WTC11 (cell line): ENCODE measurements at regions not wholly inside any gene's neighbourhood (a gene's known extent, or its start where the extent isn't known, plus 50 kb on each side); places are given as distances from the start of the nearest gene placed in this dataset.
A peak's percentile ranks its signal among the peaks of the same experiment; 100 is the strongest.

Experiments used
- ATAC-seq: fragments of 200-7000 bp; cut with Tn5 transposase; 2 replicates; pipeline ENCODE4 v1.10.0; 2021; ENCODE audit warnings: mild to moderate bottlenecking, moderate library complexity
- CTCF ChIA-PET: fragments of 300-600 bp; sonication (Branson Sonifier 250); formaldehyde crosslinking; loops from one replicate; lab custom pipeline; 2021; ENCODE audit warnings: antibody characterized with exemption; lab: Charles Lee
- POLR2A ChIA-PET: fragments of 350-600 bp; sonication (Branson Sonifier 250); formaldehyde crosslinking; loops from one replicate; lab custom pipeline; 2021; ENCODE audit warnings: antibody characterized with exemption; lab: Charles Lee
- DNase-seq: peaks from one replicate; pipeline ENCODE4 v3.0.0; 2021; ENCODE audit warnings: low spot score
- H3K27ac Mint-ChIP-seq: 2 replicates; pipeline ENCODE4 v1.8.0; 2021; ENCODE audit warnings: mixed read lengths
- H3K27me3 Mint-ChIP-seq: 2 replicates; pipeline ENCODE4 v1.8.0; 2021; ENCODE audit warnings: low read depth, mild to moderate bottlenecking, moderate library complexity, mixed read lengths
- H3K36me3 Mint-ChIP-seq: 2 replicates; pipeline ENCODE4 v1.8.0; 2021; ENCODE audit warnings: mixed read lengths
- H3K4me1 Mint-ChIP-seq: 2 replicates; pipeline ENCODE4 v1.8.0; 2022; ENCODE audit warnings: mixed read lengths
- H3K4me3 Mint-ChIP-seq: 2 replicates; pipeline ENCODE4 v1.8.0; 2021; ENCODE audit warnings: mild to moderate bottlenecking, moderate library complexity, mixed read lengths
- H3K9me3 Mint-ChIP-seq: 2 replicates; pipeline ENCODE4 v1.8.0; 2021; ENCODE audit warnings: mixed read lengths
- EMX1 ChIP-seq: fragments of 250-450 bp; sonication (Bioruptor Pico); IDR thresholded peaks from 2 replicates; pipeline ENCODE4 v1.8.0; 2021; ENCODE audit warnings: mild to moderate bottlenecking
- ESRRA ChIP-seq: sonication (generic); formaldehyde crosslinking; IDR thresholded peaks from 2 replicates; pipeline ENCODE4 v1.8.1; 2022; ENCODE audit warnings: mild to moderate bottlenecking, missing genetic modification reagents, borderline replicate concordance
- FOXP1 ChIP-seq: sonication (generic); formaldehyde crosslinking; IDR thresholded peaks from 2 replicates; pipeline ENCODE4 v1.8.0; 2022; ENCODE audit warnings: missing genetic modification reagents, mild to moderate bottlenecking, moderate library complexity, borderline replicate concordance
- HMGA2 ChIP-seq: fragments of 250-450 bp; sonication (Bioruptor Pico); IDR thresholded peaks from 2 replicates; pipeline ENCODE4 v1.4.0; 2021; ENCODE audit warnings: mild to moderate bottlenecking, moderate library complexity
- MYBL2 ChIP-seq: sonication (generic); formaldehyde crosslinking; IDR thresholded peaks from 2 replicates; pipeline ENCODE4 v1.8.1; 2023; ENCODE audit warnings: mild to moderate bottlenecking, moderate library complexity, missing genetic modification reagents
- NR3C1 ChIP-seq: sonication (generic); formaldehyde crosslinking; conservative IDR thresholded peaks from 2 replicates; pipeline ENCODE4 v1.8.1; 2023; ENCODE audit warnings: low read depth, mild to moderate bottlenecking, missing genetic modification reagents
- RORB ChIP-seq: fragments of 250-450 bp; sonication (Bioruptor Pico); IDR thresholded peaks from 2 replicates; pipeline ENCODE4 v1.9.0; 2021; ENCODE audit warnings: mild to moderate bottlenecking
- STAT6 ChIP-seq: sonication (generic); formaldehyde crosslinking; conservative IDR thresholded peaks from 2 replicates; pipeline ENCODE4 v1.8.1; 2023; ENCODE audit warnings: mild to moderate bottlenecking, low read depth, missing genetic modification reagents, moderate library complexity
- USF1 ChIP-seq: sonication (generic); formaldehyde crosslinking; IDR thresholded peaks from 2 replicates; pipeline ENCODE4 v1.8.0; 2022; ENCODE audit warnings: mild to moderate bottlenecking, missing genetic modification reagents
- ZNF121 ChIP-seq: sonication (generic); formaldehyde crosslinking; IDR thresholded peaks from 2 replicates; pipeline ENCODE4 v1.8.0; 2023; ENCODE audit warnings: missing genetic modification reagents
- ZNF263 ChIP-seq: sonication (generic); formaldehyde crosslinking; IDR thresholded peaks from 2 replicates; pipeline ENCODE4 v1.8.1; 2022; ENCODE audit warnings: low read depth, mild to moderate bottlenecking, moderate library complexity, missing genetic modification reagents
- ZNF317 ChIP-seq: sonication (generic); formaldehyde crosslinking; IDR thresholded peaks from 2 replicates; pipeline ENCODE4 v1.8.1; 2023; ENCODE audit warnings: low read depth, mild to moderate bottlenecking, moderate library complexity, missing genetic modification reagents, borderline replicate concordance
- TF ChIP-seq, protein P1 (sequence below): sonication (generic); formaldehyde crosslinking; IDR thresholded peaks from 2 replicates; pipeline ENCODE4 v1.8.1; 2022; ENCODE audit warnings: missing genetic modification reagents, borderline replicate concordance
- TF ChIP-seq, protein P2 (sequence below): sonication (generic); formaldehyde crosslinking; IDR thresholded peaks from 2 replicates; pipeline ENCODE4 v1.8.0; 2023; ENCODE audit warnings: missing genetic modification reagents
- TF ChIP-seq, protein P3 (sequence below): sonication (generic); formaldehyde crosslinking; IDR thresholded peaks from 2 replicates; pipeline ENCODE4 v1.8.1; 2023; ENCODE audit warnings: mild to moderate bottlenecking, missing genetic modification reagents, moderate library complexity

DNA sequence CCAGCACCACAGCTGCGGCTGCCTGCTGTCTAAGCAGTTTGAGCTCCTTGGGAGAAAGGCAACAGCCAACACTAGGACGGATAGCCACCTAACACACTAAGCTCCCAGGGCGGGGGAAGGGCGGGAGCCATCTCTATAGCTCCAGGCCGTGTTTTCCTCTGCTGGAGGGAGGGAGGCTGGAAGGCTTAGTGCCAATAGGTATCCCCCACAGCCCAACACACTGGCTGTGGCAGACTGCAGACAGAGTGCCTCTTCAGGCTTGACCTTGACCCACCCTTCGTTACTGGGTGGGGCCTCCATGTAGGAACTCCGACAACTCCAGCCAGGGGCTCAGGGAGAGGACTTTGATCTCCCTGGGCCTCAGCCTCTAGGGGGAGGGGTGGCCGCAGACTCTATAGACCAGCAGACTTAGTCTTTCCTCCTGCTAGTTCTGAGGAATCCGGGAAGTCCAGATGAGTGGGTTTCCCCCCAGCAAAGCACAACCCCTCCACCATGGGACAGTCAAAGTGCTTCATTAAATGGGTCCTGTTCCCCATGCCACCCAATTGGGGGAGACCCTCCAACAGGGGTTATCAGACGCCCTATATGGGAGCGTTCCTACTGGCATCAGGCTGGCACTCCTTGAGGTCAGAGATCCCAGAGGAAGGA is 314.4 kb upstream of the MKI67 start (continued):
- TF ChIP-seq STAT6, result no peak
- no peak for TF ChIP-seq ZNF263 (CRISPR knock-in tag)
- TF ChIP-seq RORB, result no peak
- TF ChIP-seq, all 79 proteins: peak for 0

- Mint-ChIP-seq H3K27ac (no peak overlapping the region), H3K36me3 (no peaks in the 10 kb centered on the region), H3K27me3 (no peaks in the 10 kb centered on the region; the same call in 1 of the 2 replicates), H3K4me3 (no peak overlapping the region), H3K9me3 (peaks cover 14% of the 10 kb centered on the region; the same call in 1 of the 2 replicates), H3K4me1 (peaks cover 13% of the 10 kb centered on the region)
- POLR2A ChIA-PET, result no interaction called here
- TF ChIP-seq MYBL2 (CRISPR knock-in tag) (no peak), ZNF317 (no peak), HMGA2 (CRISPR knock-in tag) (peak; percentile 93)
- CTCF ChIA-PET, result no interaction called here
- no peak for ATAC-seq
- DNase-seq, result no peak
These were observed 317.8 kb upstream of the MKI67 start for GRCh38 chr10:128443925-128444518.

GRCh38 chr10:128448796-128449195 is 322.6 kb upstream of the MKI67 start:
- Mint-ChIP-seq H3K4me3 (no peak overlapping the region), H3K36me3 (no peaks in the 10 kb centered on the region), H3K9me3 (peaks cover 4% of the 10 kb centered on the region; the same call in 1 of the 2 replicates), H3K27ac (no peak overlapping the region), H3K4me1 (no peaks in the 10 kb centered on the region; the same call in 1 of the 2 replicates), H3K27me3 (no peaks in the 10 kb centered on the region; the same call in 1 of the 2 replicates)
- ChIA-PET POLR2A (no interaction called here), CTCF (interaction anchor here (1.2 kb wide), 1 partner anchor 181 kb away, joined by 3 read pairs; no protein-coding TSS in a partner anchor)
- TF ChIP-seq EMX1 (CRISPR knock-in tag) (no peak), ZNF121 (no peak), USF1 (no peak), ESRRA (CRISPR knock-in tag) (no peak), NR3C1 (CRISPR knock-in tag) (no peak), FOXP1 (CRISPR knock-in tag) (no peak)
- TF ChIP-seq, protein P1, sequence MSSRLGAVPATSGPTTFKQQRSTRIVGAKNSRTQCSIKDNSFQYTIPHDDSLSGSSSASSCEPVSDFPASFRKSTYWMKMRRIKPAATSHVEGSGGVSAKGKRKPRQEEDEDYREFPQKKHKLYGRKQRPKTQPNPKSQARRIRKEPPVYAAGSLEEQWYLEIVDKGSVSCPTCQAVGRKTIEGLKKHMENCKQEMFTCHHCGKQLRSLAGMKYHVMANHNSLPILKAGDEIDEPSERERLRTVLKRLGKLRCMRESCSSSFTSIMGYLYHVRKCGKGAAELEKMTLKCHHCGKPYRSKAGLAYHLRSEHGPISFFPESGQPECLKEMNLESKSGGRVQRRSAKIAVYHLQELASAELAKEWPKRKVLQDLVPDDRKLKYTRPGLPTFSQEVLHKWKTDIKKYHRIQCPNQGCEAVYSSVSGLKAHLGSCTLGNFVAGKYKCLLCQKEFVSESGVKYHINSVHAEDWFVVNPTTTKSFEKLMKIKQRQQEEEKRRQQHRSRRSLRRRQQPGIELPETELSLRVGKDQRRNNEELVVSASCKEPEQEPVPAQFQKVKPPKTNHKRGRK, result no peak
- TF ChIP-seq, protein P2, sequence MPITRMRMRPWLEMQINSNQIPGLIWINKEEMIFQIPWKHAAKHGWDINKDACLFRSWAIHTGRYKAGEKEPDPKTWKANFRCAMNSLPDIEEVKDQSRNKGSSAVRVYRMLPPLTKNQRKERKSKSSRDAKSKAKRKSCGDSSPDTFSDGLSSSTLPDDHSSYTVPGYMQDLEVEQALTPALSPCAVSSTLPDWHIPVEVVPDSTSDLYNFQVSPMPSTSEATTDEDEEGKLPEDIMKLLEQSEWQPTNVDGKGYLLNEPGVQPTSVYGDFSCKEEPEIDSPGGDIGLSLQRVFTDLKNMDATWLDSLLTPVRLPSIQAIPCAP (CRISPR knock-in tag), result no peak
- TF ChIP-seq, protein P3, sequence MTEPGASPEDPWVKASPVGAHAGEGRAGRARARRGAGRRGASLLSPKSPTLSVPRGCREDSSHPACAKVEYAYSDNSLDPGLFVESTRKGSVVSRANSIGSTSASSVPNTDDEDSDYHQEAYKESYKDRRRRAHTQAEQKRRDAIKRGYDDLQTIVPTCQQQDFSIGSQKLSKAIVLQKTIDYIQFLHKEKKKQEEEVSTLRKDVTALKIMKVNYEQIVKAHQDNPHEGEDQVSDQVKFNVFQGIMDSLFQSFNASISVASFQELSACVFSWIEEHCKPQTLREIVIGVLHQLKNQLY (CRISPR knock-in tag), result no peak
- ATAC-seq (no peak), DNase-seq (no peak)
